ENCODE measurements at regions not wholly inside any gene's neighbourhood (a gene's known extent, or its start where the extent isn't known, plus 50 kb on each side); places are given as distances from the start of the nearest gene placed in this dataset.
"Not testable (repeated sequence)": the region's sequence is repeated elsewhere in the genome, so short reads cannot be mapped to it uniquely, and the experiment has no call there.

DNA sequence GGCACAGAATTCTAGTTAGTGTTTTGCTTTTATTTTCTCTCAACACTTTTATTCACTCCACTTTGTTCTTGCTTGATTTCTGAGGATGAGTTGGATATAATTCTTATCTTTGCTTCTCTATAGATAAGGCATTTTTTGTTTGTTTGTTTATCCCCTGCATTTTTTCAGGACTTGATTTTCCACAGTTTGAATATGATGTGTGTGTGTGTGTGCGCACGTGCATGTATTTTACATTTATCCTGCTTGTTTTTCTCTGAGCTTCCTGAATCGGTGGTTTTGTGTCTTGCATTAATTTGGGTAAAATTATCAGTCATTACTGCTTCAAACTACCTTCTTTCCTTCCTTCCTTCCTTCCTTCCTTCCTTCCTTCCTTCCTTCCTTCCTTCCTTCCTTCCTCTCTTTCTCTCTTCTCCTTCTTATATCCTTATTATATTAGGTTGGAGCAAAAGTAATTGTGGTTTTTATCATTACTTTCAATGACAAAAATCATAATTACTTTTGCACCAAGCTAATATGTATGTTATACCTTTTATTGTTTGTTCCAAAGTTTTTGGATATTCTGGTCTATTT is 679.9 kb upstream of the RAG2 start:
- DNase-seq (ENCODE audit: low read depth in 1 of 2, low spot score in 1 of 2) (no peak), ATAC-seq (no peak), FAIRE-seq (no peak)
- POLR2A ChIA-PET, result no interaction called here
- WGBS (ENCODE audit: missing lambda C conversion rate), result 3% methylated on average over 3 of the region's 3 CpGs
- H3K4me2 ChIP-seq, result no peak overlapping the region
- no peak overlapping the region for H3K4me3 ChIP-seq
- H3K27ac ChIP-seq, result no peak overlapping the region
- no peaks in the 10 kb centered on the region; the same call in 2 of the 3 replicates for H3K9me3 ChIP-seq
- no peaks in the 10 kb centered on the region for H3K4me1 ChIP-seq
- CTCF ChIA-PET, result no interaction called here
- TF ChIP-seq HOXB5 (CRISPR knock-in tag; IDR thresholded peaks at IDR 0.05) (no peak), CBX8 (IDR thresholded peaks at IDR 0.05) (no peak), HEYL (CRISPR knock-in tag; IDR thresholded peaks at IDR 0.05) (no peak), HDAC2 (IDR thresholded peaks at IDR 0.05) (no peak)

DNA sequence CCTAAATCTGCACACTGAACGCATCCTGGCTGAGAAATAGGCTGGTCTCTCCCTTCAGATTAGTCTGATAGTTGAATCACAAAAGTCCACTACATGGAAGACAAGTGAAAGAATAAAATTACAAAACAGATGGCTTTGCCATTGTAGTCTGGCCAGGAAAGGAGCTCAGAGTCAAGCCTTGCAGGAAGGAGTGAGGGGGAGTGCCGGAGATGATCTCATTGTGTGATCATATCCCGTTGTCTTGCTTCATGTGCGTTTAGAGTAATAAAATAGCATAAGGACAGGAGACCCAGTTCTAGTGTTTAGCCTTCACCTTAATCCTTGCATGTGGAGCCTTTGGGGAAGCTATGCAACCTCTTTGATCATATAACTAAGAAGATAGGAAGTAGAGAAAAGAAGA is 666.7 kb upstream of the RAG2 start:
- DNase-seq (ENCODE audit: low read depth in 1 of 2, low spot score in 1 of 2) (no peak), FAIRE-seq (no peak), ATAC-seq (no peak)
- ChIA-PET POLR2A (no interaction called here), CTCF (no interaction called here)
- no peak overlapping the region for H3K4me3 ChIP-seq
- no peak for TF ChIP-seq BCL3 (IDR thresholded peaks at IDR 0.05)
- no peak for TF ChIP-seq NFE2L2 (conservative IDR thresholded peaks at IDR 0.05; ENCODE audit: low read length)
- TF ChIP-seq ESRRA (IDR thresholded peaks at IDR 0.05; ENCODE audit: borderline replicate concordance, low read length), result no peak
- no peak for TF ChIP-seq POLR2AphosphoS2 (conservative IDR thresholded peaks at IDR 0.05; ENCODE audit: low read length)
- no peak for TF ChIP-seq MYC (IDR thresholded peaks at IDR 0.05; ENCODE audit: borderline replicate concordance, low read length)
- no peak overlapping the region for H3K4me2 ChIP-seq
- WGBS (ENCODE audit: missing lambda C conversion rate), result 1% methylated on average over 4 of the region's 4 CpGs
- H3K9me3 ChIP-seq, result no peaks in the 10 kb centered on the region; the same call in 2 of the 3 replicates
- H3K27ac ChIP-seq, result no peak overlapping the region
- H3K4me1 ChIP-seq, result no peaks in the 10 kb centered on the region

GRCh38 chr11:37264060-37264459 is 666.0 kb upstream of the RAG2 start:
- no peak for FAIRE-seq
- no peak for ATAC-seq

GRCh38 chr11:37263467-37263866 is 665.4 kb upstream of the RAG2 start:
- 33% methylated on average over 9 of the region's 9 CpGs for WGBS (ENCODE audit: missing lambda C conversion rate)
- H3K4me1 ChIP-seq; H3K27ac ChIP-seq; CTCF ChIA-PET; FAIRE-seq; DNase-seq (ENCODE audit: low read depth in 1 of 2, low spot score in 1 of 2); POLR2A ChIA-PET; ATAC-seq; H3K4me3 ChIP-seq; H3K9me3 ChIP-seq; H3K4me2 ChIP-seq: not testable (repeated sequence)

More at GRCh38 chr11:37264060-37264459, 666.0 kb upstream of the RAG2 start:
- ChIA-PET POLR2A (no interaction called here), CTCF (no interaction called here)
- H3K27ac ChIP-seq, result no peak overlapping the region
- no peaks in the 10 kb centered on the region for H3K4me1 ChIP-seq
- no peak overlapping the region for H3K4me3 ChIP-seq
- H3K4me2 ChIP-seq, result no peak overlapping the region
- TF ChIP-seq ESRRA (IDR thresholded peaks at IDR 0.05; ENCODE audit: borderline replicate concordance, low read length) (no peak), E2F6 (IDR thresholded peaks at IDR 0.05; ENCODE audit: borderline replicate concordance, low read depth) (no peak), CEBPB (IDR thresholded peaks at IDR 0.05) (no peak), CBX8 (IDR thresholded peaks at IDR 0.05) (no peak), JUN (IDR thresholded peaks at IDR 0.05) (no peak), SMC3 (IDR thresholded peaks at IDR 0.05) (no peak), EHMT2 (IDR thresholded peaks at IDR 0.05; ENCODE audit: low read depth) (no peak), ZFP36 (IDR thresholded peaks at IDR 0.05; ENCODE audit: borderline replicate concordance, partially characterized antibody) (no peak), TP53 (CRISPR knock-in tag; IDR thresholded peaks at IDR 0.05) (no peak), CHD2 (IDR thresholded peaks at IDR 0.05; ENCODE audit: low read length, partially characterized antibody) (no peak), HDAC2 (IDR thresholded peaks at IDR 0.05) (no peak), HEYL (CRISPR knock-in tag; IDR thresholded peaks at IDR 0.05) (no peak), TFCP2L1 (CRISPR knock-in tag; IDR thresholded peaks at IDR 0.05) (no peak), POLR2A (IDR thresholded peaks at IDR 0.05; ENCODE audit: low read length) (no peak), EP300 (IDR thresholded peaks at IDR 0.05) (no peak)
- TF ChIP-seq, protein P1, sequence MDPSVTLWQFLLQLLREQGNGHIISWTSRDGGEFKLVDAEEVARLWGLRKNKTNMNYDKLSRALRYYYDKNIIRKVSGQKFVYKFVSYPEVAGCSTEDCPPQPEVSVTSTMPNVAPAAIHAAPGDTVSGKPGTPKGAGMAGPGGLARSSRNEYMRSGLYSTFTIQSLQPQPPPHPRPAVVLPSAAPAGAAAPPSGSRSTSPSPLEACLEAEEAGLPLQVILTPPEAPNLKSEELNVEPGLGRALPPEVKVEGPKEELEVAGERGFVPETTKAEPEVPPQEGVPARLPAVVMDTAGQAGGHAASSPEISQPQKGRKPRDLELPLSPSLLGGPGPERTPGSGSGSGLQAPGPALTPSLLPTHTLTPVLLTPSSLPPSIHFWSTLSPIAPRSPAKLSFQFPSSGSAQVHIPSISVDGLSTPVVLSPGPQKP (IDR thresholded peaks at IDR 0.05; ENCODE audit: low read depth, low read length), result no peak
- H3K9me3 ChIP-seq, result no peaks in the 10 kb centered on the region; the same call in 2 of the 3 replicates
- 0% methylated on average over 1 of the region's 1 CpG for WGBS (ENCODE audit: missing lambda C conversion rate)
- no peak for DNase-seq (ENCODE audit: low read depth in 1 of 2, low spot score in 1 of 2)
